ENCODE measurements at regions not wholly inside any gene's neighbourhood (a gene's known extent, or its start where the extent isn't known, plus 50 kb on each side); places are given as distances from the start of the nearest gene placed in this dataset.

DNA sequence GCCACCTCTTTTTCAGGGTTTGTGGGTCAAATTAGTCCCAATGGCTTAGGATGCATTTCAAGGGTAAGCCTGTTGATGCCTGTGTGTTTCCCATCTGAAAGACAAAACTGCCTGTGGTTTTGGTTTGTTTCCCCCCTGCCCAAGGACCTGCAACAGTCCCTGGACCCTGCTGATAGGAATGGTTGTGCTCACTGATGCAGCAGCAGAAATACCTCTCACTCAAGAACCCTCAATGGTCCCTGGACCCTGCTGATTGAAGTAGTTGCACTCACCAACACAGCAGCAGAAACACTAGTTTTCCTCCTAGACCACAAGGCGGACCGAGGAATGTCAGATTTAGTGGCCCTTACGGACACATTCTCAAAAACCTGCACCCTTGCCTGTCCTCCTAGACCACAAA lies 386.9 kb downstream of the NUP35 start:
- Histone ChIP-seq H3K27me3 (ENCODE audit: control insufficient read depth, insufficient read depth, low read length) (no peaks in the 10 kb centered on the region), H3K4me3 (ENCODE audit: low read depth, low read length) (no peak overlapping the region), H3K36me3 (ENCODE audit: control insufficient read depth, insufficient read depth, low read length) (no peaks in the 10 kb centered on the region)
- FAIRE-seq (no peak), DNase-seq (ENCODE audit: low read depth) (no peak)
- no peak for TF ChIP-seq CTCF (IDR thresholded peaks at IDR 0.05; ENCODE audit: insufficient read depth, low read length, severe bottlenecking)

DNA sequence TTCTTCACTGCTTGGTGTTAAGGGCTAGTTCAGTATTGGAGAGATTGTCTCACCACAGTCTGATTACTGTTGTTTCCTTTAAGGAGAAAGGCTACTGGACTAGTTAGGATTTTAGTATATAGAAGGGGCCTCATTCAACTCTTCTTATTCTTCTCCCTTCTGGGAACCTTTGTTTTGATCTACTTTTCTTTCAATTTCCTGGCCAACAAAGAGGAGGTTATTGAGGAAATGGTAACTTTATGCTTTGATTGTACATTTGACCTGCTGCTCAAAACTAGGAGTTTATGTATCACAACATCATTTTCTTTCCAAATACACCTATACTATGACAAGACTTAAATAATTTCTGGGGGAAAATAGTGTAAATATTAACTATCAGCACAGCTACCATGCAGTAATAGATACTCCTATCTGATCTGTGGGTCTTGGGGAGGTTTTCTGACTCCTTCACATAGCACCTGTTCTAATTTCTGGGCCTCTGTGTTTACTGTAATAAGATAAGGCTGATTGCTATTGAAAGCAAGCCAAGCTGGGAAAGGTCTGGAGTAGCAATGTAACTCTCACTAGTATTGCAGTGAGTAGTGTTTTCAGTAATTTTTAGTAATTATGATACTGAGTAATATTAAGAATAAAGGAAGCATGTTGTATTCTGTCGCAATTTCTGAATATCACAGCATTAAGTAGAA lies 395.3 kb downstream of the NUP35 start:
- Histone ChIP-seq H3K4me3 (ENCODE audit: low read depth, low read length) (no peak overlapping the region), H3K36me3 (ENCODE audit: control insufficient read depth, insufficient read depth, low read length) (no peaks in the 10 kb centered on the region), H3K27me3 (ENCODE audit: control insufficient read depth, insufficient read depth, low read length) (no peaks in the 10 kb centered on the region)
- TF ChIP-seq CTCF (IDR thresholded peaks at IDR 0.05; ENCODE audit: insufficient read depth, low read length, severe bottlenecking), result no peak
- FAIRE-seq (no peak), DNase-seq (ENCODE audit: low read depth) (no peak)

DNA sequence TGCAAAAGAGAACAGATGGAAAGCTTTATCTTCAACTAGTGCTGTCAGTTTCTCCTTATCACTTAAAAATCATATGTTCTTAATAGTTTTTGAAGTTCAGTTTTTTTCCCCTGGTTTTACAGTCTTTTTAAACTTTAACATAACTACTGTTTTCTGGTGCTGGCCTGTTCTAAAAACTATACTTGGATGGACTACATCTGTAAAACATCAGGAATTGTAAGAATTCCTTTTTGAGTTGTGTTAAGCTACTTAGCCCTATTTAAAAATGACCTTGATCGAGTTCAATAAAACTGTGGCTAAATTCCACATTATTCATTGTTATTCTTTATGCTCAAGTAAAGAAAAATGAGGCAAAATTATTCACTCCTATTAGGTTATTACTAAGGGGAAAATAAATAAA lies 397.7 kb downstream of the NUP35 start:
- FAIRE-seq (no peak), DNase-seq (ENCODE audit: low read depth) (no peak)
- no peak for TF ChIP-seq CTCF (IDR thresholded peaks at IDR 0.05; ENCODE audit: insufficient read depth, low read length, severe bottlenecking)
- no peaks in the 10 kb centered on the region for H3K36me3 ChIP-seq (ENCODE audit: control insufficient read depth, insufficient read depth, low read length)
- no peaks in the 10 kb centered on the region for H3K27me3 ChIP-seq (ENCODE audit: control insufficient read depth, insufficient read depth, low read length)
- H3K4me3 ChIP-seq (ENCODE audit: low read depth, low read length), result no peak overlapping the region

DNA sequence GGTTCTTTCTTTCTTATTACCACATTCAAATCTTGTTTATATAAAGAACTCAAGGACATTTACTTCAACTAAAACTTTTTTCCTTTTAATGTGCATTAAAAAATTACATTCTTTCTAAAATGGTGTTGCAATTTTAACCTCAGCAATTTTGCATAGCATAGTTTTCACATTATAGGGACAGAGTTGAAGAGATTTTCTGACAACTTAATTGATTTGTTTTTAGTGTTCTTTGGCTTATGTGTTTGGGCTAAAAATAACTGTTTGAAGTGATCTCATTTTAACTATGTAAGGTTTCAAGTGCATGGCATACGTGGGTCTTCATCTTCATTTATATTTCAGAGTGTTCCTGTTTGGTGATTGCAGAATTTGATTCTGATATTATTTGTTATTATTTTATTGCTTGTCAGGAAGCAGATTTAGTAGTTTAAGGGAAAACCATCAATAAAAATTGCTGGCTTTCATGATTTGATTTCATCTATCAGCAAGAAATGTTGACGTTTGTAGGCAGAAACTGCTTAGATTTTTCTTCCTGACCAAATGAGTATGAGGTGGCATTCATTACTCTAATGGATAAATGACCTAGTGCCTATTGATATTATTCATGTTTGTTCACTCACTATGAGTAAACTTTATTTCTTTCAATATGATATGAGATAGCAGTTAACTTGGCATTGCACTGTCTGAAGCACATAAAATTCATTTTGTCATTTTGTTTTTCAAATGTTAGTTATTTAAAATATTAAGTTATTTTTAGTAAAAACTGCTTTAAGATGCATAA lies 398.4 kb downstream of the NUP35 start:
- no peak overlapping the region for H3K4me3 ChIP-seq (ENCODE audit: low read depth, low read length)
- H3K27me3 ChIP-seq (ENCODE audit: control insufficient read depth, insufficient read depth, low read length), result no peaks in the 10 kb centered on the region
- no peak for DNase-seq (ENCODE audit: low read depth)
- no peak for FAIRE-seq
- no peak for TF ChIP-seq CTCF (IDR thresholded peaks at IDR 0.05; ENCODE audit: insufficient read depth, low read length, severe bottlenecking)
- H3K36me3 ChIP-seq (ENCODE audit: control insufficient read depth, insufficient read depth, low read length), result no peaks in the 10 kb centered on the region

DNA sequence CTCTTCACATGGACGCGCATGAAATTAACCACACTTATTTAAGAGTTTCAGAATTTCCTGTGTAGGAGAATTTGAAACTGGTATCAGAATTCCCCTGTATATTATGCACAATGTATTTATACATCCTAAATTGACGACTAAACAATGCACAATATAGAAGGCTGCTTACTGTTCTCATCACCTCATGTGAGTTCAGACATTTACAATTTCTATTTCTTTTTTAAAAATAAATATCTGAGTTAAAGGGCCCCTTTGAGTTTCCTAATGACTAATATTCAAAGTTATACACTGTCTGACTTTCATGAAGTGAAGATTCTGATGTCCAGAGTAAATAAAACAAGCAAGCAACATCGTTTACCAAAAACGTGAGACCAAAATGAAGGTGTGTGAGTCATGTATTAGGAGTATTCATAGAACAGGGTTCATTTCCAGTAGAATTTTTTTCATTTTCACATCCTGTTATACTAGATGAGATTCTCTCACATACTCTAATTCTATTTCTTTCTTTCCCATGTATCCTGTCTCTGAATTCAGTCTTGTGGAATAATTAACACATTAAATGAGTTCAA lies 406.2 kb downstream of the NUP35 start:
- H3K36me3 ChIP-seq (ENCODE audit: control insufficient read depth, insufficient read depth, low read length), result no peaks in the 10 kb centered on the region
- no peaks in the 10 kb centered on the region for H3K27me3 ChIP-seq (ENCODE audit: control insufficient read depth, insufficient read depth, low read length)
- DNase-seq (ENCODE audit: low read depth) (no peak), FAIRE-seq (no peak)
- H3K4me3 ChIP-seq (ENCODE audit: low read depth, low read length), result no peak overlapping the region
- no peak for TF ChIP-seq CTCF (IDR thresholded peaks at IDR 0.05; ENCODE audit: insufficient read depth, low read length, severe bottlenecking)

Data from bronchial epithelial cell (primary cell).